Raji (cell line): ENCODE measurements at regions not wholly inside any gene's neighbourhood (a gene's known extent, or its start where the extent isn't known, plus 50 kb on each side); places are given as distances from the start of the nearest gene placed in this dataset.

Source experiments
- POLR2A ChIP-seq: IDR thresholded peaks from 2 replicates; pipeline ENCODE4 v1.6.1; 2011; ENCODE audit warnings: low read depth, low read length, control low read depth; ENCODE audit not compliant: insufficient read depth

DNA sequence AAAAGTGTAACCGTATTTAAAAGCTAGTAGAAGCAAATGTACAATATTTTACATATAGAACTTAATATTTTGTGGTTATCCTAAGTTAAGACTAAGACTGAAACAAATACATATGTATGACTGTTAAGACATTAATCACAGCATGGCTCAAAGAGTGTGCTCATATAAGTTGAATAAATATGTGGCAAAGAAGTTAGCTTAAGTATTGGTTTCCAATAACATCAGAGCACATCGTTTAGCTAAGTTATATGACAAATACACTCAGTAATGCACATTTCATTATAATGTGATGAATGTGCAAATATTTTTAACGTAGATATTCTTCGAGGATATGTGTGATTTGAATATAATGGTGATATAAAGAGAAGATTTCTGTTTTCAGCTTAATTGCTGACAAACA is 253.8 kb downstream of the SLITRK5 start:
- no peak for TF ChIP-seq POLR2A

DNA sequence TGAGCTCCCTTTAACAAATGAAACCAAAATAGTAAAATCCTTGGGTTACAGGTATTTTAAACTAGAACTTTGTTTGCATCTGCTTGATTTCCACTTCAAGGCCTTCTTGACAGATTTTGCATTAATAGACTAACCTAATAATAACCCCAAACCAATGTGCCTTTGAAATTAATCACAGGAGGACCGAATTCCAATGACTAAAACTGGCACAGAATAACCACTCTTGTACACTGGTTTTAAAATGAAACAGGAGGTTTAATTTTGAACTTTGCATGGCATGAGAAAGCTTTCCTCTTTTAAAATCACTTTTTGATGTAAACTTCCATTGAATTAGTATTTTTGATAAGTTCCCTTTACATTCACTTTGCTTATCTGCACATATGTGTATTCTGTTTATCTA is 269.6 kb downstream of the SLITRK5 start:
- no peak for TF ChIP-seq POLR2A

DNA sequence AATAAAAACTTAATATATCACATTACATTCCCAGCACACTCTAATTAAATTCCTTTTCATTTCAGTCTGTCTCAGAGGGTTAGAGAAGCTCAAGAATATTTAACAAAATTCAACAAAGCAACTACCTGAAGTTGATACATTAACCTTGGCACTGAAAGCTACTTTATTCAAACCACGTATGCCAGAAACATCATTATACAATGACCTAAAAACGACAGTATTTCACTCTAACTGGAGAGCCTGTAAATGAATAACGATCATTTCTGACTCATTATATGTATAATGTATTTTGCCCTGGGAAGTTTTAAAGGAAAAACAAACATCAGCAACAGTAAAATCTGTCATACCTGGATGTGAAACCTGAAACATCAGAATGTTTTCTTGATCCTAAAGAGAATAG is 270.1 kb downstream of the SLITRK5 start:
- TF ChIP-seq POLR2A = no peak

DNA sequence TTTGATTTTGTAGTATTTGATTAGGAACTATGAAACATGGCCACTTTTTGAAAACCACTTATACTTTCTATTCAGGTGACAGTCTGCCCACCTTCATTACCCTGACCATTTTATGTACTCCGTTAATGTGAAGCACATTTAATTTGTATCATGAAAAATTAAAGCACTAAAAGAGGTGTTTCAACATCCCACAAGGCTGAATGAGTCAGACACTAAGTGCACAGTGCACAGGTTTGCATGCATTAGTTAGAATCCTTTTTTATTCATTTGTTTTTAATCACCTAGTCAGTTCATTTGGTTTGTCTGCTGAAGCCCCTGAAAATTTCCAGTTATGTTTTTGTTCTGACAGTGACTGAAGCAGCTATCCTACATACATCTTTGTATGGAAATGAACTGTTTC is 271.0 kb downstream of the SLITRK5 start:
- TF ChIP-seq POLR2A = no peak

DNA sequence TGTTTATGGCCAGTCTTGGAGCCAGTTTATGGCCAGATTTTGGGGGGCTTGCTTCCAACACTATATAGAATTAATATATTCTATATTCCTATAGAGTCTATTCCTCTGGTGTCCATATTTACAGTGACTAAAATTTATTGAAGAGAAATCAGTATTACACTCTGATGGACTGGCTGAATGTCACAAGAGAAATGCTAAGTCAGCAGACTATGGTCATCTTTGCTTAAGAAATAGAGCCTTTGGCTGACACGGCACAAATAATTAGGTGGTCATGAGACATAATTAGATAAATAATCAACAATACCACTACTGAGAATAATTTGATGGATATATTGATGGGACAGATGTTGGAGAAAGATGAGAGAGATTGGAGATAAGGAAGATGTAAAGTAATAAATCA is 272.9 kb downstream of the SLITRK5 start:
- TF ChIP-seq POLR2A = no peak

DNA sequence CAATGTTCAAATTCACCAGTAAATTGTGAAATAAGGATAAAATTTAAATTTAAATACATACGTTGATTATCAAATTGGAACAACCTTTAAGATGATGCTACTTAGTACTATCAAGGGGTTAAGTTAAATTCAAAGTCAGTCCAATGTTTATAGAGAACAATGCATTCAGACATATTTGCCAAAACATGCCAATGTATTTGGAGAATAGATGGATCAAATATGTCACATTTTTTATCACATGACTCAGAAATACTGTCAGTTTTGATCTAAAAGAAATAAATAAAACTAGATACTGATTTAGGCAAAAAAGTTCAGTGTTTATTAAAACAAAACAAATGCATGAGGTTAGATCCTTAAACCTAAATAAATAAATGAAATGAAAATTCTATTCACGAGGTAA is 281.2 kb downstream of the SLITRK5 start:
- no peak for TF ChIP-seq POLR2A

DNA sequence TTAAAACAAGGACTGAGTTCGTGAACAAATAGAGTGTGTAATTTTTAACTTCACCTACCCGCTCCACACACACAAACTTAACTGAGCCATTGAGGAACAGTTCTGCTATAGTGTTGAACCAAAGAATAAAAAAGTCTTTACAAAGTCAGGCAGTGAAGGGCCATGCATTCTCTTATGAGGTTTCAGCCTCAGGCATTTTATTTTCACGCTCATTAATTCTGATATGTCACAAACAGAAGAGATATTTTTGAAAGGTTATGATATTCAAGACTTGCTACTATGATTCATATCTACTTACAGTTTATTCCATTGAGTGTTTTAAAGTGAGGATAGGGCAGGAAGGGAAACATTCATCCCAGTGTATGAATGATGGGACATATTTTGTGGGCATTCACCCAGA is 282.2 kb downstream of the SLITRK5 start:
- TF ChIP-seq POLR2A = no peak

DNA sequence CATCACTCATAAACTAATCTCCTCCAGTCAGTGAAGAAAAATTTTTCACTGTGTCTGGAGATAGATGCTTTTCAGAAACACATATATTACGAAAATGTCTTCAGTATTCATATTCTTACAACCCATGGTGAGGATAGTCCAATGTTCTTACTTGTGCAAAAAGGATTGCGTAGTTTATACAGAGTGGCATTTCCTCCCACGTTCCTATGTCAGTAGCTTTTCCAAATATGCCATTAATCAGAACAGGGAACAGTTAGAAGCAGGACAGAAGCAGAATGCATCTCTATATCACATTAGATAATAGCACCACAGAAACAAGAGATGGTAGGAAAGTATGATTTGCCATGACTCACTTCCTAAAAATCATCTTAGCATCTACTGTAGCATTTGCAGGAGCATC is 282.9 kb downstream of the SLITRK5 start:
- TF ChIP-seq POLR2A = no peak

DNA sequence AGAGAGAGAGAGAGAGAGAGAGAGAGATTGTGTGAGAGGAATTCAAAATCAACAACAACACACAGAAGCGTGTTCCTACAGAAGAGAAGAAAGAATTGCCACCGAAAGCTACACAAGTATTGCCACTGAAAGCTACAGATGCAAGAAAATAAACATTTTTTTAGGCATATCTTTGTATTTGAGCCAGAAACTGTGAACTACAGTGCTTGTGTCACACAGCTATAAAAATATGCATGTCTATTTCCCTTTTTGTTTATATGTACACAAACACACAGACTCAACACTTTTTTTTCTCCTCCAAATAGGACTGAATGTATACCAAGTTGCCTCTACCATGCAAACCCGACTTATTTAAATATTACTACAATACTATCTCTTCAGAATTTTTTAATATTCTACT is 290.4 kb downstream of the SLITRK5 start:
- TF ChIP-seq POLR2A = no peak

DNA sequence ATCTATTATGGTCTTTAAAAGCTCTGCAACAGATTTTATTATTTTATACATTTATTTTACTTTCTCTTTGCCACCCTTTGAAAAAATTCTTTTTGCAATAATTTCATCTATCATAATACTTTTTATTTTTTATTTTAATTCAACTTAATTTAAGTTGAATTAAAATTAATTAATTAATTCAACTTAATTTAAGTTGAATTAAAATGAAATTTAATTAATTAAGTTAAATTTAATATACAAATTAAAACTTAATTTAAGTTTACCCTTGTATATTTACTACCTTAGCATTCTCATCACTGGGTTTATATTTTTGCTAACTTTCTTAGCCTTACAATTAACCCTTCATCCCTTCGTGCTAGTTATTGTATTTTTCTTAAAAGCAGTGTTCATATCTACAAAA is 301.4 kb downstream of the SLITRK5 start:
- no peak for TF ChIP-seq POLR2A

DNA sequence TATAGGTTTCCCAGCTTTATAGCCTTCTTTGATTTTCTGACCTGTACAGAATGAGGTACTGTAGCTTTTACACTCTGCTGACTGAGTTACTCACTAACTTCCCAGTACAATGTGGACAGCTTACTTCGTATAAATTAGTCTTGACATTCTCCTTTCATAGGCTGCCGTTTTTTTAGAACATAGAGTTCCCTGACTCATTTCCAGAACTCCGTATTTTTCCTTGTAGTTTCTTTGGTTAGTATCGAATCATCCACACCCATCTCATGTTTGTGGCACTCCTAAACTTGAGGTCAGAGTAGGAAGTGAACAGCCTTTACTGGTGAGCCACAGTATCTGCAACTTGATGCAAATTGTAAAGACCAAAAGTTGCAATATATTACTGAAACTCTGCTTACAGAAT is 303.9 kb downstream of the SLITRK5 start:
- no peak for TF ChIP-seq POLR2A

DNA sequence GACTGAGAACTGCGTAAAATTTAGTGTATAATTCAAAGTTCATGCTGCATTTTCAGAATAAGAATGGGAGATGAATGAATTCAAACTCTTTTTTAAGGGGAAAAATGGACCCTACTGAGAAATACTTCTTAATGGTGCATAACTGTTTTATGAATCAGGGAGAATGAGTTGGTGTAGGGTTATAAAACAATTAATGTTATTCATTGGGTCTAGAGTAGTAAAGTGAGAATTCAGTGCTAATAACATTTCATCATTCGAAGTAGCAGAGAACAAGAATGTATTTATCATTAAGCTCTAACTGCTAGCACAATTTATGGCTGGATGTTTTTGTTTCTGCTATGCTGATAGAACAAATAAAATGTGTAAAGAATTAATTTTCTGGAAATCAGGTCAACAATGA is 310.2 kb downstream of the SLITRK5 start:
- TF ChIP-seq POLR2A = no peak

DNA sequence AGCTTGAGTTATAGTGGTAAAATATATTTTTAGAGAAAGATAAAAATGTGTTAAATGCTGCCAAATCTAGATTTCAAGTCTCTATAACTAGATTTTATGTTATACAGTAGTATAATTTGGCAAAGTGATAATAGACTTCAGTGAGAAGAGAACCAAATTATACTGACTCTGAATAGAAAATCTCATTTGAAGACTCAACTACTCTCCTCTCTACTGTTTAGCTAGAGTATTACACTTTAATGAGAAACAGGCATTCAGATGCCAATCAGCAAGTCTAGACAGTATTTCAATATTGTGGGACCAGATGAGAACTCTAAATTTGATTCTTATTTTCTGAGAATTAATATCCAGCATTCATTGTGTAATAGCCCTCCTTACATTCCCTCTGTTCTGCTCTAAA is 311.2 kb downstream of the SLITRK5 start:
- TF ChIP-seq POLR2A = no peak

DNA sequence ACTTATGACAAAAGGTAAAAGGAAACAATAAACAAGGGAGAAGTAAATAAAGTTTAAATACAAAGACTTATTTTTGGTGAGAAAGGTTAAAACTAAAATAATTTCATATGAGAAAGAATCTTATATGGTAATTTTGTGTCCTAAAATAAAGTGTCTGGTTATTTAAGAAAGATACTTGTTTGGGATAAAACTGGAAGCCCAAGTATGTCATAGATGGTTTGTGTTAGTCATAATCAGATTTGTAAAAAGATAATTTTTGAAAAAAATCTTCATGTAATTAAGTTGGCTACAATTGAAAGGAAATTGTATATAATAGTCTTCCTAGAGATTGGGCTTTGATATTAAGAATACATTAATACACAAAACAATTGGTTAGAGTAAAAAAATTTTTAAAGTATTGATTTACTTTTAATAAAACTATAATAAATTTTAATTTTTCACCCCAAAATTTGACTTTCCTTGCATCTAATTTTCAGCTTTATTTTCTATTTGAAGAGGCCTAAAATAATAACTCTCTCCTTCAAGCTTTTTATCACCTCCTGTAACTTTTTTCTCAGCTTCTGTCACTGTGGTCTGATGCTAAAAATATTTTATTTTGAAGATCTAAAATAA is 315.6 kb downstream of the SLITRK5 start:
- no peak for TF ChIP-seq POLR2A

DNA sequence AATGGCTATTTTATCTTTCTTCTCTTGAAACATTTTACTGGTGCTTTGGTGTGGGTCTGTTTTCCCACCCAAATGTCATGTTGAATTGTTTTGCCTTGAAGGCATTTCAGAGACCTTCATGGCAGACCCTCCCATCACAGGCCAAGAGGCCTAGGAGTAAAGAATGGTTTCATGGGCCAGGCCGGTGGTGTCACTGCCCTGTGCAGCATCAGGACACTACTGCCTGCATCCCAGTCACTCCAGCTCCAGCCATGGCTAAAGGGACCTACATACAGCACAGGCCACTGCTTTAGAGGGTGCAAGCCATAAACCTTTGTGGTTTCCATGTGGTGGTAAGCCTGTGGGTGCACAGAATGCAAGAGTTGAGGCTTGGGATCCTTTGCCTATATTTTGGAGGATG is 326.9 kb downstream of the SLITRK5 start:
- no peak for TF ChIP-seq POLR2A

DNA sequence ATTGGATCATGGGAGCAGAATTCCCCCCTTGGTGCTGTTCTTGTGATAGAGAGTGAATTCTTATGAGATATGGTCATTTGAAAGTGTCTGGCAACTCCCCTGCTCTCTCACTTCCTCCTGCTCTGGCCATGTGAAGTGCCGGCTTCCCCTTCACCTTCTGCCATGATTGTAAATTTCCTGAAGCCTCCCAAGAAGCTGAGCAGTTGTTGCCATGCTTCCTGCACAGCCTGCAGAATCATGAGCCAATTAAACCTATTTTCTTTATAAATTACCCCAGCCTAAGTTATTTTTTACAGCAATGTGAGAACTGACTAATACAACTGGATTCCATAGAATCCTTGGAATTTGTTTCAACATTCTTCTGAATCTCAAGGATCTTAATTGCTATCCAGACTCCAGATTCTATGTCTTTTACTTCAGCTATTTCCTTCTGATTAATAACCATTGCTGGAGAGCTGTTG is 328.1 kb downstream of the SLITRK5 start:
- TF ChIP-seq POLR2A = no peak

DNA sequence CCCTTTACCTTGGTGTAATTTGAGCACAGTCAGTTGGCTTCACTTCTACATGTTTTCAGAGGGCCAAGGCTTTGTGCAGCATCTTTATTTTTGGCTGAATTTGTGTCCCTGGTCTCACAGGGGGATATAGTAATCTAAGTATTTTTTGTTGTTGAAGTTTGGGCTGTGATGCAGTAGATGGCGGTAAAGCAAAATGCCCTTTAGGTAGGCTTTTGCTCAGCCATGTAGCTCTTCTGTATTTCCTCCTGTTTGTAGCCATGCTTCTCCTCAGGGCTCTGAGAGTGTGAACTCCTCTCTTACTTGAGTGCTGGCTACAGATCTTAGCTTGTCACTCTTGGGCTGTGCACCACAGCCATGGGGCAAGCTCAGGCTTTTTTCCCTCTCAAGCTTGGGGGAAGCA is 328.6 kb downstream of the SLITRK5 start:
- no peak for TF ChIP-seq POLR2A
